ENCODE measurements at regions not wholly inside any gene's neighbourhood (a gene's known extent, or its start where the extent isn't known, plus 50 kb on each side); places are given as distances from the start of the nearest gene placed in this dataset.

DNA sequence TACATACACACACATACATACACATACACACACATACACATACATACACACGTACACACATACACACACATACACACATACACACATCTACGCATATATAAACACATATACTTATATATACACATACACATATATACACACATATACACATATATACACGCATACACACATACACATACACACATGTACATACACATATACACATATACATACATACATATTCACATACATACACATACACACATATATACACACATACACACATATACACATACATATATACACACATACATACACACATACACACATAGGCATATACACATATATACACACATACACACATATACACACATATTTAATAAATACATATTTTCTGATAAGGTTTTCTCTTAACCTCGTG lies 324.0 kb downstream of the RPS6KC1 start:
- no peak for DNase-seq

GRCh38 chr1:213376862-213377372 lies 325.9 kb downstream of the RPS6KC1 start:
- no peak for DNase-seq

DNA sequence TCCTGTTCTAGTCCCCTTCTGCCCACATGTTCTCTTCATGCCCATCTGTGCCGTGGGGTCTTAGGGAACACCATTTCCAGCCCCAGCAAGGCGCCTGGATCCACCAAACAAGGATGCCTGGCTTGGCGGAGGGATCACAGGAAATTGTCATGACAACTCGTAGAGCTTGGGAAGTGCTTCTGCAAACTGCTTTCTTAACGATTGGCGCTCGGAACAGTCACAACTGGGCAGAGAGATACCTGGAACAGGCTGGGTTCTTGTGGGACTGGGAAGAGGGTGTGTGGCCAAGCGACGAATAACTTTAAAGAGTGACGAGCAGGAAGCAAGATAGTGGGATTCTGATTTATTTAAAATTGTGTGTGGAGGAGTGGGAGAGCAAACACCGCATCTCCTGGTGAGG lies 329.8 kb downstream of the RPS6KC1 start:
- DNase-seq: no peak

DNA sequence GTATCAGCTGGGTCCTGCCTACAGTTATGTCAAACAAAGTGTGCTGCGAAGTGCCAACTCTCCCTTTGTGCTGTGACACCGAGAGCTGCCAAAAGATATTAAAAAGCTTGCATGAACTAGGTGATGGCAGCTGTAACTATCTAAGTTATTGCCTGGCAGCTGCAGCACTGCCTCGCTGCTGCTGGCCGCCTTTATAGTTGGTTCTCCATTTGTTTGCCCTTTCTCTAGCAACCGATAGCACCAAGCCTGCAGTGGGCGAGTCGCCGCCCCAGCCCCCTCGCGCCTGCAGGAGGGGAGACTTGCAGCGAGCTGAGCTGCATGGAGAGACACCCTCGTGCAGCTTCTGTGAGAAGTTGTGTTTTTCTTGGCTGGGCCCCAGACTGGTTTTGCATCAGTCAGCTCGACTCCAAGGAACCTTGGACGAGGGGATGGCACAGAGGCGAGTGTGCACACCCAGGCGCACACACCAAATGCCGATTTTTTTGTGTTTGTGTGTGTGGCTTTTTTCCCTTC lies 330.6 kb downstream of the RPS6KC1 start:
- DNase-seq: peak; percentile 15

- DNase-seq: no peak
Observed at GRCh38 chr1:213383465-213383864, 332.4 kb downstream of the RPS6KC1 start.

- no peak for DNase-seq
Observed at GRCh38 chr1:213385201-213385600, 334.2 kb downstream of the RPS6KC1 start.

- no peak for DNase-seq
Observed at GRCh38 chr1:213385806-213386324, 334.8 kb downstream of the RPS6KC1 start.

DNA sequence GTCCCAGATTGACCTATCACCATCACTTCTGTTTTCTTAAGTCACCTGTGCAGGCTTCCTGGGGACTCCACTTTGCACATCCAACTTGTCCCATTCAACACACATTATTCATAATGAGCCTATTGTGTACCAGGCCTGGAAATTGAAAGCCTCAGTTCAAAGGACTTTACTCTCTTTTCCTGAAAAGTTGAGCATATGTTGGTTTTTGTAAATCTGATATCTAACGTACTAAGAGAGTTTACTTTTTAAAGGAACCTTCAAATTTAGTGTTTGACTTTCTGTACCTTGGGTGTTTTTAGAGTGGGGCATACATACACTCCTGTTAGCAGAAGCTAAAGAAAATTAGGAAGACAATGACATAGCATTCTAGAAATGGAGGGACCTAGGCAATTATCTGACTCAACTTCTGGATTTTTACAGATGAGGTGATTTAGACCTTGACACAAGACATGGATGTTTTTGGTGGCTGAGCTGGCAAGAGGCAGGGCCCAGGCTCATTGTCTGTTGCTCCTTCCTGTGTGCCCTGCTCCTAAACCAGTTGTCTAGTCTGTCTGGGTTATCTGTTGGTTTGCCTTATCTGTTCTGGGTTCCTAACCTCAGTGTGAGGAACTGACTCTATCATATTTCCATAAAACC lies 336.5 kb downstream of the RPS6KC1 start:
- DNase-seq: no peak

- DNase-seq: no peak
Observed at GRCh38 chr1:213388199-213388598, 337.2 kb downstream of the RPS6KC1 start.

- DNase-seq: no peak
Observed at GRCh38 chr1:213389061-213389581, 338.1 kb downstream of the RPS6KC1 start.

DNA sequence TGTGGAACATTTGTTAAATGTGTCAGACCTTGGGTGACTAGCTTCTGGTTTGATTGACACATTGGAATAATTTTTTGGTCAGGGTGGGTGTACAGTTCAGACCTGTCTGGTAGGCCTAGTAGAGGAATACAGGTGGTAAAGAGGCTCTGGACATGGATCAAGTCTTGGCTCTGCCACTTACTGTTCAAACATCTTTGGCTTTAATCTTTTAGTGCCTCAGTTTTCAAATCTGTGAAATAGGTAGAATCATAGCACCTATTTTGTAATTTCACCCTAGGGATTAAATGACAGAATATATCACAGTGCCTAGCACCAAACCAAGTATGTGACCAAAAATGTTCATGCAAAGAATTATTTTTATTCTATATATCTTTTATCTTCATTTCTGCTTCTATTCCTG lies 340.4 kb downstream of the RPS6KC1 start:
- DNase-seq: no peak

DNA sequence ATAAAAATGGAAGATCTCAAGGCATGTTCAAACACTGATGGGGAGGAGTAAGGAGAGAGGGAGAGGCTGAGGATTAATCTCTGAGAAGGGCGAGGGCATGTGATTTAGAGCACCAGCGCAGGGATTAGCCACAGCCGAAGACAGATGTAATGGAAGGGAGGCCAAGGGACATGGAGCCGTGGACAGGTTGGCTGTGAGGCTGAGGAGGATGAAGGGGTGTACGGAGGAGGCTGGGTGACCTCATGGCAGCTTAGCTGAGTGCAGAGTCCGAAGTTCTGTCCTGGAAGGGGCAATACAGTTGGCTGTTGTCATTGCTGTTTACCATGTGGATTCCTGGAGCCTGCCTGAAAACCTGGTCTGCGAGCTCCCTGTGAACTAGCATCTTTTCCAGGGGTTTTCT lies 342.8 kb downstream of the RPS6KC1 start:
- DNase-seq: no peak

GRCh38 chr1:213394837-213395236 lies 343.8 kb downstream of the RPS6KC1 start:
- DNase-seq: no peak

- DNase-seq: no peak
Observed at GRCh38 chr1:213397638-213398037, 346.6 kb downstream of the RPS6KC1 start.

DNA sequence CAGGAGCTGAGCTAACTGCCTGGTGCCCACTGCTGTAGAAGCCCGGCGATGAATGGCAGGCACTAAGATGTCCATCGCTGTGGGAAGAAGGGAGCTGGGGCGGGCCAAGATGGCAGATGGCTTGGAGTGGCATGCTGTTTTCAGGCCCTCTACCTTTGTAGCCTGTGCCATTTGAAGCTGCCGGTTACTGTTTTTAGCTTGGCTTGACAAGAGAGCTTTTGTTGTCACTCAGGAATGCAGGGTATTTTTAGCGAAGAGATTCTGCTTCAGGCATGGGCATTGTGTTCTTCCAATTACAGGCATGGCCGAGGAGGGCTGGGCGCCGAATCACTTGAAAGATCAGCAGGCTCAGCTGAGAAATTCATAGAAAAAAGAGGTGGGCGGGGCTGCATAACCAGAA lies 348.7 kb downstream of the RPS6KC1 start:
- no peak for DNase-seq

- no peak for DNase-seq
Observed at GRCh38 chr1:213409208-213409631, 358.2 kb downstream of the RPS6KC1 start.

- no peak for DNase-seq
Observed at GRCh38 chr1:213409971-213410370, 358.9 kb downstream of the RPS6KC1 start.

- DNase-seq: no peak
Observed at GRCh38 chr1:213414346-213414745, 363.3 kb downstream of the RPS6KC1 start.

DNA sequence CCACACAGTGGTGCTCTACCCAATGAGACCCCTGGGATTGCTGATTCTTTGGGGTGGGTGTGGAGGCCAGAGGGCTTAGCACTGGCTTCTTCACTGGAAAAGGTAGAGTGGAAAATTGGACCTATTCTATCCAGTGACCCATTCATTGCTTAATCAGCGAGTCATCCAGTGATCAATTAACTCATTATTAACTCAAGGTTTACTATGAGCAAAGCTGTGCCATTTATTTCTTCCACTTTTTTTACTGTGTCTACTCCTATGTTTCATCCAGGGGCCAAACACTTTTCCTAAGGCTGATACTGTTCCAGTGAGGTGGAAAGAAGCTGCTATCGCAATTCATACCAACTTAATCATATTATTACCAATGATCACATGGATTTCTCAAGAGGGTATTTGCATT lies 363.9 kb downstream of the RPS6KC1 start:
- DNase-seq: no peak

DNA sequence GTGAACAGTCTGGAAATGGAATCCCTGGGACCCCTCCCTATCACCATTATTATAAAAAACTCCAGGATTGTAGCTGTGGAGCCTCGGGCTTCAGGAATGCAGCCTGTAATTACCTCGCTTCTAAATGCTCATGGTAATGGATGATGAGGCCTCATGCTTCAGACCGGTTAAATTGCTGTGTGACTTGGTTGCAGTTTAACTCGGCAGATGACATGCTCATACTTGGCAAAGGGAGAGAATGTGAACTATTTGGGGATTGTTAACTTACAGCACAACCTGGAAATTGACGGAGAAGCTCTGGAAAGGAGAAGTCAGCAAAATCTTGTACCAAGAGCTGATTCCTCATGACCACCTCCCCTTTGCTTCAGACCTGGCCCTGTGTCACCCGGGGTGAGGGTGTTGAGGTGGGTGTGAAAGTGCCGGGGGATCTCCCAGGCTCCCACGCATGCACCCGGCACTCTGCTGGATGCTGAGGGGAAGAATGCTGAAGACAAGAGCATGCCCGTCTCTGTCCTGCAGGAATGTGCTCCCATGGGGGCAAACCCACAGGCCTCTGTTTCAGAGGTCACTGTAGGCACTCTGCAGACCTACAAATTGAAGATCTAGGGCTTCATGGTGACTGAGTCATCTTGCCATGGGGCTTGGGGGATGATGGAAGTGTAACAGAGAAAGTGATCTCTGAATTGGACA lies 364.8 kb downstream of the RPS6KC1 start:
- no peak for DNase-seq

DNA sequence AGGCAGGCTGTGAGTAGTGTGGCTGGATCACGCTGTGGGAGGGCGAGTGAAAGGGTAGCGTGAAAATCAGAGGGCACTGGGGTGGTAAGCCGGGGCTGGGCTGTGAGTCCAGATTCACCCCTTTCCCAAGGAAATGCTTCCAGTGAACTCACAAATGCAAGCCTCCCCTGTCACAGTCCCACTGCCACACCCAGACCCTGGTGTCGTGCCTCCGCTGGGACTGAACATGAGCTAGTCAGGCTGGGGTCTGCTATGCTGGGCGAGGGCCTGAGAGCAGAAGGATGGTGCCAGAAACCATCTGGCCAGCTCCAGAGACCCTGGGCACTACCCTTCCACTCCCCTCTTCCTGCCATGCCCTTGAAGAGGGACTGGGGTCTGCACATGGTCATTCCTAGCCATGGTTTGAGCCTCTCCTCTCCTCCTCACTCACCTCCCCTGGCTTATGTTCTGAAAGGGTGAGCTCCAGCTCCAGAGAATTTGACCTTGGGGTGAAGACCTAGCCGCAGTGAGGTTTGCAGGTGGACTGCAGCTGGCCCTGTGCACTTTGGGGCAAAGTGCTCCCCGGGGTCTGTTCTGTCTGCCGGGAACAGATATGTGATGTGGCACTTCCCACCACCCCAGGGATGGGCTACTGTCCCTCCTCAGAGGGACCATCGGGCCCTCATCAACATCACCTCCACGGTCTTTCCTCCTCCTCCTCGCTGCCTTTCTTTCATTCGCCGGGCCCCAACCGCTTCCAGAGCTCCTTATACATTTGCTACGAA lies 365.6 kb downstream of the RPS6KC1 start:
- no peak for DNase-seq

DNA sequence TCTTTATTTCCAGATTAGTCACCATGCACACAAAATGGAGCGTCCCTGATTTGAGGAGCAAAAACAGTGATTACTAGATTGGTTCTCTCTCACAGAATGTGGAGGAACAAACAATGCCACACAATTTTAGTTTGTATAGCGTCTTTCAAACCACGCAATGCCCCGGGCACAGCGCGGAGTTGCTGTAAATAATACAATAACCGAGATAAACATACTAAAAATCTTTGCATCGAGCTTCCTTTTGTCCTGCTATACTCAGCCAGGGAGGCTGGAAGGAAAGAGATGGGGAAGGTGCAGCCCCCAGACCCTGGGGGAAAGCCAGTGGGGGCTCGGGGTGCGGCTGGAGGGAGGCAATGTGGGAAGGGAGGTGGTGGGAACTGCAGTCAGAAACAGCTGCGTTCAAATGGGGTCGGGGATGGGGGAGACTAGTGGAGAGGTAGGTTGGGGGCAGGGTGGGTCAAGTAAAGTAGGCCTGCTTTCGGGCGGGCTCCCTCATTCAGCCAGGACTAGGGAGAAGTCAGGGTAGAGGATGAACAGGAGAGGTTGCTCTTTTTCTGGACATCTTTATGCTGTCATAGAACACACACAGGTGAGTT lies 366.3 kb downstream of the RPS6KC1 start:
- DNase-seq: no peak

DNA sequence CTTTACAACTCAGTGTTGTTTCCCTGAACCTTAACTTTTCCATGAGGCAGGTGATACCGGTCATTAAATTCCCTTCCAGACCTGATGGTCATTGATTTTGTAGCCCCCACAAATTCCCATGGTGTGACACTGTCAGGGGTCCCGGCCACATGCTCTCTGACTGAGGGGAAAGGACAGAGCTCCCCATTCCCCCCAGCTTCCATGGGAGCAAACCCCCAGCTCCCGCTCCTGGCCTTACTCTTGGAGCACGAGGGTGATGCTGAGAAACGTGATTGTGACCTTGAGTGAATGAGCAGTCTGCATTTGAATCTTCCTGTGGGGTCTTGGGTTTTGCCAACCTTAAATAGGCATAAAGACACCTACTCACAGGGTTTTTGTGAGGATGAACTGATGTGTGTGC lies 366.8 kb downstream of the RPS6KC1 start:
- DNase-seq: no peak

All from NCI-H510A (cell line).